ENCODE measurements at regions not wholly inside any gene's neighbourhood (a gene's known extent, or its start where the extent isn't known, plus 50 kb on each side); places are given as distances from the start of the nearest gene placed in this dataset.
"Not testable (repeated sequence)": the region's sequence is repeated elsewhere in the genome, so short reads cannot be mapped to it uniquely, and the experiment has no call there.

GRCh38 chr16:33636760-33637159 lies 177.3 kb downstream of the TP53TG3F start:
- TF ChIP-seq, protein P1, sequence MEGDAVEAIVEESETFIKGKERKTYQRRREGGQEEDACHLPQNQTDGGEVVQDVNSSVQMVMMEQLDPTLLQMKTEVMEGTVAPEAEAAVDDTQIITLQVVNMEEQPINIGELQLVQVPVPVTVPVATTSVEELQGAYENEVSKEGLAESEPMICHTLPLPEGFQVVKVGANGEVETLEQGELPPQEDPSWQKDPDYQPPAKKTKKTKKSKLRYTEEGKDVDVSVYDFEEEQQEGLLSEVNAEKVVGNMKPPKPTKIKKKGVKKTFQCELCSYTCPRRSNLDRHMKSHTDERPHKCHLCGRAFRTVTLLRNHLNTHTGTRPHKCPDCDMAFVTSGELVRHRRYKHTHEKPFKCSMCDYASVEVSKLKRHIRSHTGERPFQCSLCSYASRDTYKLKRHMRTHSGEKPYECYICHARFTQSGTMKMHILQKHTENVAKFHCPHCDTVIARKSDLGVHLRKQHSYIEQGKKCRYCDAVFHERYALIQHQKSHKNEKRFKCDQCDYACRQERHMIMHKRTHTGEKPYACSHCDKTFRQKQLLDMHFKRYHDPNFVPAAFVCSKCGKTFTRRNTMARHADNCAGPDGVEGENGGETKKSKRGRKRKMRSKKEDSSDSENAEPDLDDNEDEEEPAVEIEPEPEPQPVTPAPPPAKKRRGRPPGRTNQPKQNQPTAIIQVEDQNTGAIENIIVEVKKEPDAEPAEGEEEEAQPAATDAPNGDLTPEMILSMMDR (IDR thresholded peaks at IDR 0.05 in 8 of 11, conservative IDR thresholded peaks at IDR 0.05 in 3 of 11), result not testable (repeated sequence)
- TF ChIP-seq POLR2A (IDR thresholded peaks at IDR 0.05), result not testable (repeated sequence)

Measured in spleen (tissue), 7 donors.